GM12865 (cell line): ENCODE measurements at regions not wholly inside any gene's neighbourhood (a gene's known extent, or its start where the extent isn't known, plus 50 kb on each side); places are given as distances from the start of the nearest gene placed in this dataset.
"Not testable (repeated sequence)": the region's sequence is repeated elsewhere in the genome, so short reads cannot be mapped to it uniquely, and the experiment has no call there.

Experiments used
- DNase-seq: peaks from one replicate; pipeline ENCODE4 v3.0.0; 2010; ENCODE audit warnings: low read depth
- H3K4me3 ChIP-seq: 2 replicates; pipeline ENCODE4 v1.5.1; 2011; ENCODE audit warnings: mild to moderate bottlenecking, low read depth, low read length, control low read depth
- TF ChIP-seq, protein P1 (sequence below): IDR thresholded peaks from 2 replicates; pipeline ENCODE4 v1.5.1; 2011; ENCODE audit warnings: low read length, control low read depth, low read depth, inconsistent platforms; ENCODE audit not compliant: insufficient read depth; ENCODE audit errors: missing control alignments

DNA sequence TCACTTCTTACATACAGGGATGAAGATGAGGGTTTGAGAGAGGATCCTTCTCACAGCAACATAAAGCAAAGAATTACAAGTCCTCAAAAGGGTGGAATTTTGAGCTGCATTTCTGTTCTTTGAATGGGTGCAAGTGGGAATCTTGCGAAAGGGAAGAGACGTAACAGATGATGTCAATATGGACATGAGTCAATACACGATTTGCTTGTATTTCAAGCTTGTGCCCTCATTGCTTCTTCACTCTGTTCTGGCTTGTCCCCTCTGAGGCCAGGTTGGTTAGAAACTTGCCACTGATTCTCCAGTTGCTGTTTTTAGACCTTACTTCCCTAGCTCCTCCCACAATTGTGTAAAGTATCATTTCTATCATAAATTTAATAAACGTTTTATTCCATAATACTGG, 104.8 kb upstream of the CLINT1 start:
- TF ChIP-seq, protein P1, sequence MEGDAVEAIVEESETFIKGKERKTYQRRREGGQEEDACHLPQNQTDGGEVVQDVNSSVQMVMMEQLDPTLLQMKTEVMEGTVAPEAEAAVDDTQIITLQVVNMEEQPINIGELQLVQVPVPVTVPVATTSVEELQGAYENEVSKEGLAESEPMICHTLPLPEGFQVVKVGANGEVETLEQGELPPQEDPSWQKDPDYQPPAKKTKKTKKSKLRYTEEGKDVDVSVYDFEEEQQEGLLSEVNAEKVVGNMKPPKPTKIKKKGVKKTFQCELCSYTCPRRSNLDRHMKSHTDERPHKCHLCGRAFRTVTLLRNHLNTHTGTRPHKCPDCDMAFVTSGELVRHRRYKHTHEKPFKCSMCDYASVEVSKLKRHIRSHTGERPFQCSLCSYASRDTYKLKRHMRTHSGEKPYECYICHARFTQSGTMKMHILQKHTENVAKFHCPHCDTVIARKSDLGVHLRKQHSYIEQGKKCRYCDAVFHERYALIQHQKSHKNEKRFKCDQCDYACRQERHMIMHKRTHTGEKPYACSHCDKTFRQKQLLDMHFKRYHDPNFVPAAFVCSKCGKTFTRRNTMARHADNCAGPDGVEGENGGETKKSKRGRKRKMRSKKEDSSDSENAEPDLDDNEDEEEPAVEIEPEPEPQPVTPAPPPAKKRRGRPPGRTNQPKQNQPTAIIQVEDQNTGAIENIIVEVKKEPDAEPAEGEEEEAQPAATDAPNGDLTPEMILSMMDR, result no peak
- no peak for DNase-seq
- no peak overlapping the region for H3K4me3 ChIP-seq

DNA sequence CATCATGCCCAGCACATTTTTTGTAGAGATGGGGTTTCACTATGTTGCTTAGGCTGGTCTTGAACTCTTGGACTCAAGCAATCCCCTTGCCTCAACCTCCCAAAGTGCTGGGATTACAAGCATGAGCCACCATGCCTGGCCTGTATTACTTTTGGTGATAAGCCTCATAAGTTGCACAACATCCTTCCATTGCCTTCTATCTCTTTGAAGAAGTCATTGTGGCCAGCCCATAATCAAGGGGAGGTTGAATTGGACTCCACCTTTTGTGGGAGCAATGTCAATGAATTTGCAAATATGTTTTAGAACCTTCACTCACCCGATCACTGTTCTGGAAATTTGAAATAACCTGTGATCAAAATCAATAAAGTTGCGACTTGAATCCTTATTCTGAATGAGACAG, 104.3 kb upstream of the CLINT1 start:
- no peak for DNase-seq
- no peak overlapping the region for H3K4me3 ChIP-seq
- TF ChIP-seq, protein P1, result no peak

DNA sequence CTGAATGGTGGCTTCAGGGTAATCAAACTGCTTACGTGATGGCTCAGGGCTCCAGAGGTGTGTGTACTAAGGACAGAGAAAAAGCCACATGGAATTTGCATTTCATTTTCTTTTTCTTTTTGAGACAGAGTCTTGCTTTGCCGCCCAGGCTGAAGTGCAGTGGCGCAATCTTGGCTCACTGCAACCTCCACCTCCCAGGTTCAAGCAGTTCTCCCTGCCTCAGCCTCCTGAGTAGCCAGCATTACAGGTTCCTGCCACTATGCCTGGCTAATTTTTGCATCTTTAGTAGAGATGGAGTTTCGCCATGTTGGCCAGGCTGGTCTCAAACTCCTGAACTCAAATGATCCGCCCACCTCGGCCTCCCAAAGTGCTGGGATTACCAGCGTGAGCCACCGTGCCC, 103.7 kb upstream of the CLINT1 start:
- not testable (repeated sequence) for DNase-seq, H3K4me3 ChIP-seq

DNA sequence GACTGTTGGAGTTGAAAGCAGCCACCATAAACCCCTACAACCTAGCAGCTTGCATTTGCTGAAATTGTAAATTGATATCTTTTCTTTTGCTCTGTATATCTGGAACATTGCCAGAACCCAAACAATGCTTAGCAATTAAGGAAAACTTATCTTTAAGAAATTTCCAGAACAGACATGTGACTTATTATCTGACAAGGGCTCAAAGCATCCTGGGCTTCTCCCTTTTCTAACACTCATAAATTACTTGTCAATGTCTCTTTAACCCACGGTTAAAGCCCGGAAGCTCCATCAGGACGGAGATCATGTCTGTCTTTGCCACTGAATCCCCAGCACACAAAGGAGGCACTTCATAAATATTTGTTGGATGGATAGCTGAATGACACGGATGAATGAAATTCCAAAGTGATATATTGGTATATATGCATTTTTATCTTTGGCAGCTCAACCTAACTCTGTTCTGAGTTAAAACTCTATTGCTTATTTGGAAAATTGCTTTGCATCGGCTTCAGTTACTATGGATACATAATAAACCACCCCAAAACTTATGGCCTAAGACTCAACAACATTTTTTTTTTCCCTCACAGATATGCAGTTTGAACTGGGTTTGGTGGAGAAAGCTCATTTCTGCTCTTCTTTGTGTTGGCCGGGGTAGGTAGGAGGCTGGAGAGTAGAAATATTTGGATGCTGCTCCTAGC, 103.1 kb upstream of the CLINT1 start:
- DNase-seq, result no peak
- no peak overlapping the region for H3K4me3 ChIP-seq
- TF ChIP-seq, protein P1, result no peak

DNA sequence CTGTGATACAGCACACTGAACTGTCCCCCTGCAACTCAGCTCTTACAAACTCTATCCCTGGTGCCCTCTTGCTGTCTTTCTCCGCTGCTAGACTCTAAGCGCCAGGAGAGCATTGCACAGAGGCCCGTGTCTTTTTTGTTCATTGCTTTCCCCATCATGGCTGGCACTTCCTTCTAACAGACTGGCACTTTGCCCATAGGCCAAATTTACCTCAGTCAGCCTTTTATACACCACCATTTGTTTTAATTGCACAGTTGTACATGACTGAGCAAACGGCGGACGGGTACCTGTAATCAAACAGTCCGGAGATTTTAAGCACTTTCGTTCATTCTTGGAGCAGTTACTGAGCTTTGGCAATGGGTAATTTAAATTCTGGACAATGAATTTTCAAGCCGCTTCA, 102.2 kb upstream of the CLINT1 start:
- no peak for DNase-seq
- TF ChIP-seq, protein P1, result no peak
- no peak overlapping the region for H3K4me3 ChIP-seq

DNA sequence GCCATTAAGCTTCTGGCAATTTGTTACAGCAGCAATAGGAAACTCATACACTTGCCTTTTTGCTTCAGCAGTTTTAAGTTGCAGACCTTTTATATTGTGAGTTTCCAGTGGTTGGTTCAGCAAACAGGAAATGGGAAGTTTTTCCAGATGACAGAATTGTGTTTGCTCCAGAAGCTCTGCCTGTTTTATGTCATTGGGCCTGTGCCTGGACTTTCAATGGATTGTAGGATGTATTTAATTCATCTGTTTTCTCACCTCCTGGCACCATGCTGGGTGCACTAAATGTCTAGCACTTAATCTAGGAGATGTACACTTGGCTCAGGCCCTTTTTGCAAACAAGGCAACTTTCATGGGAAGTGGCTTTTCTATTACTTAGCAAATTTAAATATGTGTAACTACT, 100.4 kb upstream of the CLINT1 start:
- TF ChIP-seq, protein P1, result no peak
- H3K4me3 ChIP-seq, result no peak overlapping the region
- no peak for DNase-seq

DNA sequence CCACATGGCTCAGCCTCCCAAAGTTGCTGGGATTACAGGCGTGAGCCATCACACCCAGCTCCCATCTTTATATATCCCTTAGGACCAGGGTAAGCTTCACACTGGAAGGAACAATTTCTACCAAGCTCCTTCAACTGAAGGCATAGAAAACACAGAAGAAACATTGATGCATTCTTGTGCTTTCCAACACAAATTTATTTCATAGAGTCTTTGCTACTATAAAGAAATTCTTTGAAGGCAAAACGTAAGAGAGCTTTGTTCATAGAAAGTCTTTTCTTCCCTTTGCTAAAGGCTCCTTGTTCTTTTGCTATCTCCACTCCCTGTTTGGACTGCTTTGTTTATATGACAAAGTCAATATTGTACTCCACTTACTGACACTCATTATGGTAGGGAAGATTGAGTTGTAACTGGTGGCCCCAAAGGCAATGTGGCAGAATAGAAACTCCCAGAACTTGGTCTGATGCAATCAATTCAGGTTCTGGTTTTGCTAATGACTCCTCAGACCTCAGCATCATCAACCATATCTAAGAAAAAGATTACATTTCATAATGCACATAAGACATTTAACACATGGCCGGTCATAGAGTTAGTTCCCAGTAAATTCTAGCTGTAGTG, 97.4 kb upstream of the CLINT1 start:
- no peak for DNase-seq
- TF ChIP-seq, protein P1, result no peak
- no peak overlapping the region for H3K4me3 ChIP-seq
